Panc1 (cell line): ENCODE measurements at regions not wholly inside any gene's neighbourhood (a gene's known extent, or its start where the extent isn't known, plus 50 kb on each side); places are given as distances from the start of the nearest gene placed in this dataset.

Experiments
- ATAC-seq: fragments of 200-7000 bp; cut with Tn5 transposase; 2 replicates; pipeline ENCODE4 v1.9.1; 2020; ENCODE audit warnings: mild to moderate bottlenecking, moderate library complexity
- BruUV-seq: library from RNA; stranded (reverse); fragments of 400-500 nt; replicated peaks from 2 replicates; lab custom pipeline; 2021; lab: Mats Ljungman, UMichigan
- CTCF ChIA-PET: fragments of 300-600 bp; sonication (Branson Sonifier 250); formaldehyde crosslinking; loops from one replicate; lab custom pipeline; 2022; ENCODE audit warnings: antibody characterized with exemption; lab: Charles Lee
- POLR2A ChIA-PET: fragments of 300-600 bp; sonication (Branson Sonifier 250); formaldehyde crosslinking; loops from one replicate; lab custom pipeline; 2022; ENCODE audit warnings: antibody characterized with exemption; lab: Charles Lee
- DNase-seq: peaks from one replicate; pipeline ENCODE4 v3.0.0-alpha.2; 2010; ENCODE audit warnings: low read depth, low spot score
- H3K27ac ChIP-seq: 2 replicates; pipeline ENCODE4 v1.5.1; 2011; ENCODE audit warnings: mild to moderate bottlenecking, low read length, inconsistent platforms
- H3K27me3 ChIP-seq: fragments of 200-500 bp; sonication (Bioruptor generic); 2 replicates; pipeline ENCODE4 v1.6.0; 2014; ENCODE audit warnings: low read length, inconsistent platforms; ENCODE audit not compliant: control insufficient read depth, insufficient read depth
- H3K36me3 ChIP-seq: fragments of 200-500 bp; sonication (Bioruptor generic); 2 replicates; pipeline ENCODE4 v1.5.1; 2014; ENCODE audit warnings: inconsistent platforms, mild to moderate bottlenecking, low read length, moderate library complexity; ENCODE audit not compliant: control insufficient read depth, insufficient read depth
- H3K4me1 ChIP-seq: 2 replicates; pipeline ENCODE4 v1.5.1; 2011; ENCODE audit warnings: inconsistent platforms, mild to moderate bottlenecking, low read length, moderate library complexity; ENCODE audit not compliant: control insufficient read depth, insufficient read depth
- H3K4me3 ChIP-seq, 2 experiments: 2 replicates each; pipeline ENCODE4 v1.5.1; 2011 to 2012; ENCODE audit warnings: low read depth in 2 of 2, low read length in 2 of 2, mild to moderate bottlenecking in 2 of 2, inconsistent platforms in 1 of 2, moderate library complexity in 1 of 2
- H3K9me3 ChIP-seq: fragments of 200-500 bp; sonication (Bioruptor generic); 2 replicates; pipeline ENCODE4 v1.5.1; 2014; ENCODE audit warnings: low read depth, mild to moderate bottlenecking, inconsistent platforms, low read length, moderate library complexity; ENCODE audit not compliant: control insufficient read depth, insufficient read depth
- POLR2AphosphoS5 ChIP-seq: IDR thresholded peaks from 2 replicates; pipeline ENCODE4 v1.6.1; 2012; ENCODE audit warnings: mild to moderate bottlenecking, low read depth, low read length, moderate library complexity
- SIN3A ChIP-seq: IDR thresholded peaks from 2 replicates; pipeline ENCODE4 v1.6.1; 2012; ENCODE audit warnings: low read depth, mild to moderate bottlenecking, low read length, moderate library complexity, borderline replicate concordance; ENCODE audit not compliant: insufficient read depth
- TCF7L2 ChIP-seq: IDR thresholded peaks from 2 replicates; pipeline ENCODE4 v1.6.1; 2011; ENCODE audit warnings: mild to moderate bottlenecking, low read depth, low read length, inconsistent platforms
- in situ Hi-C: cut with HindIII; loops from 2 replicates; pipeline ENCODE4 v1.10.0; 2016; ENCODE audit warnings: low sequenced_read_pairs, low pct_unique_long_range_greater_than_20kb
- intact Hi-C: fragments of 100-400 bp; cut with micrococcal nuclease; formaldehyde crosslinking; loops from one replicate; pipeline ENCODE4 v1.10.0; 2022; ENCODE audit not compliant: unreplicated experiment
- TF ChIP-seq, protein P1 (sequence below), 2 experiments: IDR thresholded peaks; 2 replicates each; pipeline ENCODE4 v1.6.1; 2011 to 2012; ENCODE audit warnings: low read depth in 2 of 2, control low read depth in 1 of 2, low read length in 1 of 2, mild to moderate bottlenecking in 1 of 2, moderate library complexity in 1 of 2; ENCODE audit not compliant: insufficient read depth in 1 of 2
- TF ChIP-seq, protein P2 (sequence below): fragments of 450-650 bp; IDR thresholded peaks from 2 replicates; pipeline ENCODE4 v1.5.1; 2017; ENCODE audit warnings: mild to moderate bottlenecking

- Histone ChIP-seq H3K27ac (no peak overlapping the region), H3K9me3 (no peaks in the 10 kb centered on the region), H3K27me3 (peaks cover 3% of the 10 kb centered on the region), H3K4me3 (no peak overlapping the region), H3K4me1 (no peaks in the 10 kb centered on the region), H3K36me3 (no peaks in the 10 kb centered on the region)
- DNase-seq = no peak
- ChIA-PET POLR2A (no interaction called here), CTCF (no interaction called here)
- BruUV-seq = no TSS peak
- intact Hi-C loops = no loop called here
- no peak for ATAC-seq
- in situ Hi-C loops = no loop called here
- TF ChIP-seq SIN3A (no peak), POLR2AphosphoS5 (no peak), TCF7L2 (no peak)
- TF ChIP-seq, protein P1, sequence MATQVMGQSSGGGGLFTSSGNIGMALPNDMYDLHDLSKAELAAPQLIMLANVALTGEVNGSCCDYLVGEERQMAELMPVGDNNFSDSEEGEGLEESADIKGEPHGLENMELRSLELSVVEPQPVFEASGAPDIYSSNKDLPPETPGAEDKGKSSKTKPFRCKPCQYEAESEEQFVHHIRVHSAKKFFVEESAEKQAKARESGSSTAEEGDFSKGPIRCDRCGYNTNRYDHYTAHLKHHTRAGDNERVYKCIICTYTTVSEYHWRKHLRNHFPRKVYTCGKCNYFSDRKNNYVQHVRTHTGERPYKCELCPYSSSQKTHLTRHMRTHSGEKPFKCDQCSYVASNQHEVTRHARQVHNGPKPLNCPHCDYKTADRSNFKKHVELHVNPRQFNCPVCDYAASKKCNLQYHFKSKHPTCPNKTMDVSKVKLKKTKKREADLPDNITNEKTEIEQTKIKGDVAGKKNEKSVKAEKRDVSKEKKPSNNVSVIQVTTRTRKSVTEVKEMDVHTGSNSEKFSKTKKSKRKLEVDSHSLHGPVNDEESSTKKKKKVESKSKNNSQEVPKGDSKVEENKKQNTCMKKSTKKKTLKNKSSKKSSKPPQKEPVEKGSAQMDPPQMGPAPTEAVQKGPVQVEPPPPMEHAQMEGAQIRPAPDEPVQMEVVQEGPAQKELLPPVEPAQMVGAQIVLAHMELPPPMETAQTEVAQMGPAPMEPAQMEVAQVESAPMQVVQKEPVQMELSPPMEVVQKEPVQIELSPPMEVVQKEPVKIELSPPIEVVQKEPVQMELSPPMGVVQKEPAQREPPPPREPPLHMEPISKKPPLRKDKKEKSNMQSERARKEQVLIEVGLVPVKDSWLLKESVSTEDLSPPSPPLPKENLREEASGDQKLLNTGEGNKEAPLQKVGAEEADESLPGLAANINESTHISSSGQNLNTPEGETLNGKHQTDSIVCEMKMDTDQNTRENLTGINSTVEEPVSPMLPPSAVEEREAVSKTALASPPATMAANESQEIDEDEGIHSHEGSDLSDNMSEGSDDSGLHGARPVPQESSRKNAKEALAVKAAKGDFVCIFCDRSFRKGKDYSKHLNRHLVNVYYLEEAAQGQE (IDR thresholded peaks at IDR 0.05; ENCODE audit: insufficient read depth in 1 of 2, low read depth in 2 of 2, low read length in 1 of 2) = no peak
- TF ChIP-seq, protein P2, sequence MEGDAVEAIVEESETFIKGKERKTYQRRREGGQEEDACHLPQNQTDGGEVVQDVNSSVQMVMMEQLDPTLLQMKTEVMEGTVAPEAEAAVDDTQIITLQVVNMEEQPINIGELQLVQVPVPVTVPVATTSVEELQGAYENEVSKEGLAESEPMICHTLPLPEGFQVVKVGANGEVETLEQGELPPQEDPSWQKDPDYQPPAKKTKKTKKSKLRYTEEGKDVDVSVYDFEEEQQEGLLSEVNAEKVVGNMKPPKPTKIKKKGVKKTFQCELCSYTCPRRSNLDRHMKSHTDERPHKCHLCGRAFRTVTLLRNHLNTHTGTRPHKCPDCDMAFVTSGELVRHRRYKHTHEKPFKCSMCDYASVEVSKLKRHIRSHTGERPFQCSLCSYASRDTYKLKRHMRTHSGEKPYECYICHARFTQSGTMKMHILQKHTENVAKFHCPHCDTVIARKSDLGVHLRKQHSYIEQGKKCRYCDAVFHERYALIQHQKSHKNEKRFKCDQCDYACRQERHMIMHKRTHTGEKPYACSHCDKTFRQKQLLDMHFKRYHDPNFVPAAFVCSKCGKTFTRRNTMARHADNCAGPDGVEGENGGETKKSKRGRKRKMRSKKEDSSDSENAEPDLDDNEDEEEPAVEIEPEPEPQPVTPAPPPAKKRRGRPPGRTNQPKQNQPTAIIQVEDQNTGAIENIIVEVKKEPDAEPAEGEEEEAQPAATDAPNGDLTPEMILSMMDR = no peak
Measured at GRCh38 chr2:204282525-204282924, 262.8 kb upstream of the PARD3B start.

DNA sequence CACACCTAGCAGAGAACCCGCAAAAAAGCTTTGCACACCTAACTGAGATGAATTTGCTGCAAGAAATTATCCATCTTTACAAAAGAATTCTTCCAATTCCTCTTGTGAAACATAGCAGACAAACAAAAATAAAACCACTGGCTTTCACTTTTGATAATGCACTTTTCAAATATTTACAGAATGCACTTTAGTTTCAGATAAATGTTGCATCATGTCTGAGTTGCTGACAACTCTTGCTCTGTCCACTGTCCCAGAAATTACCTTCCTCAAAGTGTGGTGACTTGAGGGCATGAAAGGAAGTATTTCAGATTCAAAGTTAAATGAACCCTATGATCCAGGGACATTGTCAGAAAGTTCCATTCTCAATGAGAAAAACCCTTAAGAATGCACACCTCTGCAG lies 256.2 kb upstream of the PARD3B start:
- in situ Hi-C loops = no loop called here
- TF ChIP-seq, protein P1 (IDR thresholded peaks at IDR 0.05; ENCODE audit: insufficient read depth in 1 of 2, low read depth in 2 of 2, low read length in 1 of 2) = no peak
- no peak for TF ChIP-seq POLR2AphosphoS5
- POLR2A ChIA-PET = no interaction called here
- BruUV-seq = no TSS peak
- CTCF ChIA-PET = no interaction called here
- ATAC-seq (no peak), DNase-seq (no peak)
- H3K36me3 ChIP-seq = no peaks in the 10 kb centered on the region
- no peaks in the 10 kb centered on the region for H3K9me3 ChIP-seq
- intact Hi-C loops = no loop called here
- no peak overlapping the region for H3K4me3 ChIP-seq
- no peak overlapping the region for H3K27ac ChIP-seq
- peaks cover 3% of the 10 kb centered on the region for H3K27me3 ChIP-seq
- no peaks in the 10 kb centered on the region for H3K4me1 ChIP-seq
